BJ (cell line): ENCODE measurements at regions not wholly inside any gene's neighbourhood (a gene's known extent, or its start where the extent isn't known, plus 50 kb on each side); places are given as distances from the start of the nearest gene placed in this dataset.

Experiments
- CTCF ChIA-PET: fragments of 350-600 bp; formaldehyde crosslinking; extraction: SDS; loops from one replicate; lab custom pipeline; 2021; ENCODE audit warnings: antibody characterized with exemption, inconsistent platforms; lab: Yijun Ruan, JAX
- POLR2A ChIA-PET: fragments of 300-600 bp; sonication (Branson Sonifier 250); formaldehyde crosslinking; extraction: SDS; loops from one replicate; lab custom pipeline; 2021; ENCODE audit warnings: antibody characterized with exemption; lab: Charles Lee
- DNase-seq: peaks from one replicate; pipeline ENCODE4 v3.0.0-alpha.2; 2011; ENCODE audit warnings: low read depth
- H3K27me3 ChIP-seq: 2 replicates; pipeline ENCODE4 v1.6.0; 2011; ENCODE audit warnings: low read length; ENCODE audit not compliant: control insufficient read depth, insufficient read depth
- H3K36me3 ChIP-seq: 2 replicates; pipeline ENCODE4 v1.5.1; 2011; ENCODE audit warnings: low read length; ENCODE audit not compliant: control insufficient read depth, insufficient read depth
- H3K4me3 ChIP-seq: 2 replicates; pipeline ENCODE4 v1.5.1; 2011; ENCODE audit warnings: low read depth, mild to moderate bottlenecking, control low read depth, low read length
- TF ChIP-seq, protein P1 (sequence below): IDR thresholded peaks from 2 replicates; pipeline ENCODE4 v1.5.1; 2011; ENCODE audit warnings: low read depth, mild to moderate bottlenecking, control low read depth, inconsistent platforms, low read length, moderate library complexity; ENCODE audit not compliant: insufficient read depth

GRCh38 chr1:218991089-218991488, 182.6 kb upstream of the LYPLAL1 start:
- H3K4me3 ChIP-seq: no peak overlapping the region
- ChIA-PET CTCF (no interaction called here), POLR2A (no interaction called here)
- no peaks in the 10 kb centered on the region for H3K27me3 ChIP-seq
- DNase-seq: peak; percentile 78
- TF ChIP-seq, protein P1, sequence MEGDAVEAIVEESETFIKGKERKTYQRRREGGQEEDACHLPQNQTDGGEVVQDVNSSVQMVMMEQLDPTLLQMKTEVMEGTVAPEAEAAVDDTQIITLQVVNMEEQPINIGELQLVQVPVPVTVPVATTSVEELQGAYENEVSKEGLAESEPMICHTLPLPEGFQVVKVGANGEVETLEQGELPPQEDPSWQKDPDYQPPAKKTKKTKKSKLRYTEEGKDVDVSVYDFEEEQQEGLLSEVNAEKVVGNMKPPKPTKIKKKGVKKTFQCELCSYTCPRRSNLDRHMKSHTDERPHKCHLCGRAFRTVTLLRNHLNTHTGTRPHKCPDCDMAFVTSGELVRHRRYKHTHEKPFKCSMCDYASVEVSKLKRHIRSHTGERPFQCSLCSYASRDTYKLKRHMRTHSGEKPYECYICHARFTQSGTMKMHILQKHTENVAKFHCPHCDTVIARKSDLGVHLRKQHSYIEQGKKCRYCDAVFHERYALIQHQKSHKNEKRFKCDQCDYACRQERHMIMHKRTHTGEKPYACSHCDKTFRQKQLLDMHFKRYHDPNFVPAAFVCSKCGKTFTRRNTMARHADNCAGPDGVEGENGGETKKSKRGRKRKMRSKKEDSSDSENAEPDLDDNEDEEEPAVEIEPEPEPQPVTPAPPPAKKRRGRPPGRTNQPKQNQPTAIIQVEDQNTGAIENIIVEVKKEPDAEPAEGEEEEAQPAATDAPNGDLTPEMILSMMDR: no peak
- H3K36me3 ChIP-seq: no peaks in the 10 kb centered on the region

- TF ChIP-seq, protein P1: no peak
- Histone ChIP-seq H3K36me3 (no peaks in the 10 kb centered on the region), H3K4me3 (no peak overlapping the region), H3K27me3 (no peaks in the 10 kb centered on the region)
- no peak for DNase-seq
- POLR2A ChIA-PET: no interaction called here
- CTCF ChIA-PET: interaction anchor here (0.9 kb wide), 1 partner anchor 14 kb away, joined by 4 read pairs; no protein-coding TSS in a partner anchor
Measured at GRCh38 chr1:218994615-218995014, 179.1 kb upstream of the LYPLAL1 start.

GRCh38 chr1:218995091-218995665, 178.5 kb upstream of the LYPLAL1 start:
- TF ChIP-seq, protein P1: no peak
- H3K4me3 ChIP-seq: no peak overlapping the region
- H3K27me3 ChIP-seq: no peaks in the 10 kb centered on the region
- no peaks in the 10 kb centered on the region for H3K36me3 ChIP-seq
- POLR2A ChIA-PET: no interaction called here
- CTCF ChIA-PET: interaction anchor here (0.6 to 0.9 kb wide), 2 partner anchors 13 to 26 kb away, joined by 4 to 5 read pairs; no protein-coding TSS in a partner anchor
- DNase-seq: no peak

DNA sequence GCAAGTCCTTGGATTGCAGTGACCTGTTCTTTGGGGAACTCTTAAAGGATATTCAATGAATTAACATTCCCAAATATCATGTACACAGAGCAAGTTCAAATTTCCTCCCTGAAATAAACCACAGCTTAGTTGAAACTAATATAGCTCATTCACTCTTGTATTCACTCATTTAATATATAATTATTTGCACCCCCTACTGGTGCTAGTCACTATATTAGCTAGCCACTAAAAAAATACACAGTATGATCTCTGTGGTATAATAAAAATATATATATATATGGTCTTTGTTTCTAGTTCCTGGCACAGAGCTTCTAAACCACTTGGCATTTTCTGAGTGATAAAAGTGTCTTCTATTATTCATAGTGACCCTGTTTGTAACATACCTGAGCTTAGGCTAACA, 177.3 kb upstream of the LYPLAL1 start:
- CTCF ChIA-PET: interaction anchor here (1.1 to 1.2 kb wide), 3 partner anchors 51 to 651 kb away, joined by 3 read pairs; partner anchors contain the start of gene TGFB2
- no peak for DNase-seq
- POLR2A ChIA-PET: no interaction called here

GRCh38 chr1:219000005-219000404, 173.7 kb upstream of the LYPLAL1 start:
- TF ChIP-seq, protein P1: no peak
- Histone ChIP-seq H3K27me3 (no peaks in the 10 kb centered on the region), H3K4me3 (no peak overlapping the region), H3K36me3 (no peaks in the 10 kb centered on the region)
- POLR2A ChIA-PET: no interaction called here
- no peak for DNase-seq
- CTCF ChIA-PET: no interaction called here

More for the DNA sequence above, 177.3 kb upstream of the LYPLAL1 start:
- Histone ChIP-seq H3K27me3 (no peaks in the 10 kb centered on the region), H3K36me3 (no peaks in the 10 kb centered on the region), H3K4me3 (no peak overlapping the region)
- TF ChIP-seq, protein P1: 0 out of 2 replicates have a peak, but pooled peaks have one; percentile 17
